HepG2 (cell line): ENCODE measurements at regions not wholly inside any gene's neighbourhood (a gene's known extent, or its start where the extent isn't known, plus 50 kb on each side); places are given as distances from the start of the nearest gene placed in this dataset.

Experiments used
- ATAC-seq: fragments of 200-7000 bp; cut with Tn5 transposase; 3 replicates; pipeline ENCODE4 v1.9.1; 2020; ENCODE audit warnings: mild to moderate bottlenecking, moderate library complexity
- BruUV-seq: library from RNA; stranded (reverse); fragments of 400-500 nt; replicated peaks from 2 replicates; lab custom pipeline; 2021; lab: Mats Ljungman, UMichigan
- CTCF ChIA-PET: fragments of 300-600 bp; formaldehyde crosslinking; extraction: SDS; loops from one replicate; lab custom pipeline; 2021; ENCODE audit warnings: low total read pairs, inconsistent platforms, low intra/inter-chr PET ratio; lab: Yijun Ruan, JAX
- POLR2A ChIA-PET: fragments of 350-600 bp; sonication (Branson Sonifier 250); formaldehyde crosslinking; loops from one replicate; lab custom pipeline; 2020; ENCODE audit warnings: antibody characterized with exemption, inconsistent platforms; lab: Yijun Ruan, JAX
- DNase-seq: peaks from one replicate; pipeline ENCODE4 v3.0.0-alpha.2; 2015; ENCODE audit warnings: low spot score
- FAIRE-seq: peaks from 3 replicates; lab custom pipeline; 2011; peaks lifted over from hg19 to GRCh38; lab: Jason Lieb, UNC
- H2AFZ ChIP-seq: one replicate; pipeline ENCODE4 v1.6.1; 2011; ENCODE audit warnings: low read length, inconsistent platforms
- H3K27ac ChIP-seq: fragments of 300-600 bp; 3 replicates; pipeline ENCODE4 v1.8.0; 2011; ENCODE audit warnings: mixed run types, mild to moderate bottlenecking, mixed read lengths, low read length, inconsistent platforms; ENCODE audit not compliant: insufficient read depth; ENCODE audit errors: extremely low read length
- H3K27me3 ChIP-seq, 2 experiments: fragments of 200-600 bp in 1 of 2; 2 replicates in 1 of 2; 3 replicates in 1 of 2; pipeline versions ENCODE4 v1.6.0 to v1.8.0; 2011; ENCODE audit warnings: low read length in 2 of 2, mild to moderate bottlenecking in 2 of 2, moderate library complexity in 2 of 2, inconsistent platforms in 1 of 2; ENCODE audit not compliant: insufficient read depth in 2 of 2, control insufficient read depth in 1 of 2
- H3K36me3 ChIP-seq, 2 experiments: fragments of 200-600 bp in 1 of 2; replicated peaks in 1 of 2; 2 replicates in 1 of 2; 3 replicates in 1 of 2; pipeline versions ENCODE4 v1.5.1 to v1.8.0; 2011; ENCODE audit warnings: low read length in 2 of 2, inconsistent platforms in 1 of 2; ENCODE audit not compliant: insufficient read depth in 2 of 2, control insufficient read depth in 1 of 2
- H3K4me1 ChIP-seq: 2 replicates; pipeline ENCODE4 v1.5.1; 2012; ENCODE audit warnings: low read length, inconsistent platforms; ENCODE audit not compliant: insufficient read depth
- H3K4me2 ChIP-seq: 2 replicates; pipeline ENCODE4 v1.6.0; 2011; ENCODE audit warnings: low read depth, low read length, inconsistent platforms
- H3K4me3 ChIP-seq, 3 experiments: fragments of 200-600 bp in 1 of 3; sonication (generic), shearing (Covaris generic) in 1 of 3; replicated peaks in 1 of 3; 2 replicates each; pipeline ENCODE4 v1.5.1; 2011 to 2016; ENCODE audit warnings: low read length in 3 of 3, inconsistent platforms in 2 of 3, low read depth in 2 of 3, mild to moderate bottlenecking in 2 of 3, control low read depth in 1 of 3, mixed read lengths in 1 of 3; ENCODE audit not compliant: insufficient read depth in 1 of 3
- H3K79me2 ChIP-seq: one replicate; pipeline ENCODE4 v1.6.1; 2011; ENCODE audit warnings: low read length, inconsistent platforms; ENCODE audit not compliant: insufficient read depth
- H3K9ac ChIP-seq: 2 replicates; pipeline ENCODE4 v1.6.0; 2011; ENCODE audit warnings: mild to moderate bottlenecking, low read depth, low read length, inconsistent platforms; ENCODE audit not compliant: insufficient read depth
- H3K9me3 ChIP-seq: 2 replicates; pipeline ENCODE4 v1.5.1; 2012; ENCODE audit warnings: mild to moderate bottlenecking, low read length
- H4K20me1 ChIP-seq: 2 replicates; pipeline ENCODE4 v1.6.0; 2011; ENCODE audit warnings: inconsistent platforms, mild to moderate bottlenecking, low read length, moderate library complexity; ENCODE audit not compliant: insufficient read depth
- HES4 ChIP-seq: sonication (generic); formaldehyde crosslinking; IDR thresholded peaks from 2 replicates; pipeline ENCODE4 v1.9.0; 2021; ENCODE audit warnings: mild to moderate bottlenecking, missing genetic modification reagents, borderline replicate concordance
- KAT2B ChIP-seq: fragments of 150-350 bp; IDR thresholded peaks from 2 replicates; pipeline ENCODE4 v1.6.1; 2014; ENCODE audit warnings: low read depth, low read length, borderline replicate concordance
- MBD4 ChIP-seq: IDR thresholded peaks from 2 replicates; pipeline ENCODE4 v1.6.1; 2012; ENCODE audit warnings: low read length, inconsistent platforms, borderline replicate concordance
- NR0B2 ChIP-seq: sonication (generic); formaldehyde crosslinking; IDR thresholded peaks from 2 replicates; pipeline ENCODE4 v1.4.0; 2020; ENCODE audit warnings: mild to moderate bottlenecking, missing genetic modification reagents
- TBL1XR1 ChIP-seq: fragments of 150-350 bp; IDR thresholded peaks from 2 replicates; pipeline ENCODE4 v1.6.1; 2014; ENCODE audit warnings: borderline replicate concordance, low read length; ENCODE audit not compliant: partially characterized antibody
- TRAFD1 ChIP-seq: sonication (generic); formaldehyde crosslinking; IDR thresholded peaks from 2 replicates; pipeline ENCODE4 v1.5.1; 2020; ENCODE audit warnings: missing genetic modification reagents, mild to moderate bottlenecking, borderline replicate concordance
- ZNF512 ChIP-seq: sonication (generic); formaldehyde crosslinking; IDR thresholded peaks from 2 replicates; pipeline ENCODE4 v1.4.0; 2020; ENCODE audit warnings: mild to moderate bottlenecking, missing genetic modification reagents
- ZNF674 ChIP-seq: sonication (generic); formaldehyde crosslinking; IDR thresholded peaks from 2 replicates; pipeline ENCODE4 v1.5.0; 2020; ENCODE audit warnings: low read depth, mild to moderate bottlenecking, missing genetic modification reagents
- ZSCAN29 ChIP-seq: sonication (generic); formaldehyde crosslinking; conservative IDR thresholded peaks from 2 replicates; pipeline ENCODE4 v1.4.0; 2020; ENCODE audit warnings: mild to moderate bottlenecking, missing genetic modification reagents
- WGBS: methylation state at CpG from one replicate; pipeline ENCODE4 v1.1.6; 2017; ENCODE audit warnings: low lambda C conversion rate; 5-methylcytosine and 5-hydroxymethylcytosine counted together
- in situ Hi-C: cut with HindIII; loops from 2 replicates; pipeline ENCODE4 v1.10.0; 2017; ENCODE audit warnings: low pct_unique_long_range_greater_than_20kb; ENCODE audit not compliant: extremely low pct_ligation_motif_present
- intact Hi-C: fragments of 100-400 bp; cut with micrococcal nuclease; formaldehyde crosslinking; loops from one replicate; pipeline ENCODE4 v1.10.0; 2022; ENCODE audit not compliant: unreplicated experiment
- TF ChIP-seq, protein P1 (sequence below): sonication (generic); formaldehyde crosslinking; IDR thresholded peaks from 2 replicates; pipeline ENCODE4 v1.8.0; 2023; ENCODE audit warnings: mild to moderate bottlenecking, missing genetic modification reagents
- TF ChIP-seq, protein P2 (sequence below): sonication (generic); formaldehyde crosslinking; IDR thresholded peaks from 2 replicates; pipeline ENCODE4 v1.8.1; 2023; ENCODE audit warnings: mild to moderate bottlenecking, inconsistent platforms, moderate library complexity, missing genetic modification reagents, borderline replicate concordance

DNA sequence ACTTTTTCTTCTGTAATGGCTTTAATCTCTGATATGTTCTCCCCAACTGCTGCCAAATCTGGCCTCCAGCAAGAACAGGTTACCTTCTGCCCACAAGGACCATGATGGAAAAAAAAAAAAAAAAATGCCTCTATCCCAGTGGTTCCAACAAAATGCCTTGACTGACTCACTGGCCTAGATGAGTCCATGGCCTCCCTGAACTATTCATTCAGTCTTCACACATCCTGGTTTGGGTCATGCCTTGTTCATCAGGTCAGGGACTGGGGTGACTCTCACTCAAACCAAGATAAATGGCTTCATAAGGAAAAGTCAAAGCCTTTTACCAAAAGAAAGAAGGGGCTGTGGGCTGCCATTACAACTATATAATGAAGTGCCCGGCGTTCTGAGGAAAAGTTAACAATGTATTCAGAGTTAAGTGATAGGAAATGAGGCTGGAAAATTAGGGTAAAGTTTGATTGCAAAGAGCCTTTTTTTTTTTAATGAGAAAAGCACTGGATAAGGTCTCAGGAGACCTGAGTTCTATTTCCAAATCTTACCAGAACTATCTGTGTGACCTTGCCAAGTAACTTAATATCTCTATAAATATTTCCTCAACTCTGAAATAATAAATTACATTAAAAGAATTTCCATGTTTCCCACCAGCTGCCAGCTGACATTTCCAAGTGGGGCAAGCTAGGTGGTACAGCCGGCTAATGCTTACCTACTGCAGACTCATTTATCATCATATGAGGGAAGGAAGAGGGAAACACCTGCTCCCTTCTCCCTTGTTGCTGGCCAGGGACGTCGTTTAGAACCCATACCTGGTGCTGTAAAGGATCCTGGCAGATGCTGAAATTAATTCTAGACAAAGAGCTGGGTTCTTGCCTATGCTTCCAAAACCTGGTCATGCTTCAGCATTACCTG, 380.0 kb upstream of the MARCKS start (continued):
- no peak for TF ChIP-seq NR0B2 (CRISPR knock-in tag)
- no peak for TF ChIP-seq TBL1XR1
- no peak for TF ChIP-seq MBD4
- no peak for TF ChIP-seq HES4 (CRISPR knock-in tag)
- no peak for TF ChIP-seq KAT2B

DNA sequence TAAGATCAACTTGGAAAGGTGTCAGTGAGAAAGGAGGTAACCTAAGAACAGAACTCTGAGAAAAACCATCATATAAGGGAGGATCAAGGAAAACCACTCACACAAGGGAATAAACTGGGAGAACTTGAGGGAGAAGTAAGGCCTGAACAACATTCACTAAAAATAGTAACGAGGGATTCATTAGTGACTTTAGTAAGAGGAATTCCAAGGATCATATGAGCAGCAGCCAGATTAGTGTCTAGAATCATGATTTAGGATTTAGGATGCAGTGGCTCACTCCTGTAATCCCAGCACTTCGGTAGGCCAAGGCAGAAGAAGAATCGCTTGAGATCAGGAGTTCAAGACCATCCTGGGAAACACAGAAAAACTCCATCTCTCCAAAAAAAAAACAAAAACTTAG, 376.5 kb upstream of the MARCKS start:
- no peak overlapping the region for H3K27ac ChIP-seq
- ChIA-PET CTCF (no interaction called here), POLR2A (no interaction called here)
- H2AFZ ChIP-seq = no peak overlapping the region
- H3K9ac ChIP-seq = no peak overlapping the region
- no peak overlapping the region for H3K4me2 ChIP-seq
- ATAC-seq (no peak), DNase-seq (no peak), FAIRE-seq (no peak)
- intact Hi-C loops = no loop called here
- H3K4me1 ChIP-seq = peaks cover 12% of the 10 kb centered on the region; the same call in 1 of the 2 replicates
- in situ Hi-C loops = no loop called here
- H3K4me3 ChIP-seq = no peak overlapping the region
- H3K36me3 ChIP-seq = no peaks in the 10 kb centered on the region
- H3K27me3 ChIP-seq = no peaks in the 10 kb centered on the region; a peak in 1 of 5 replicates
- no peaks in the 10 kb centered on the region for H3K9me3 ChIP-seq
- BruUV-seq = no TSS peak
- H4K20me1 ChIP-seq = no peaks in the 10 kb centered on the region
- WGBS = 78% methylated on average over 3 of the region's 3 CpGs
- H3K79me2 ChIP-seq = no peaks in the 10 kb centered on the region
- no peak for TF ChIP-seq ZNF674 (CRISPR knock-in tag)
- TF ChIP-seq ZSCAN29 (CRISPR knock-in tag) = no peak
- no peak for TF ChIP-seq ZNF512 (CRISPR knock-in tag)
- TF ChIP-seq, protein P1, sequence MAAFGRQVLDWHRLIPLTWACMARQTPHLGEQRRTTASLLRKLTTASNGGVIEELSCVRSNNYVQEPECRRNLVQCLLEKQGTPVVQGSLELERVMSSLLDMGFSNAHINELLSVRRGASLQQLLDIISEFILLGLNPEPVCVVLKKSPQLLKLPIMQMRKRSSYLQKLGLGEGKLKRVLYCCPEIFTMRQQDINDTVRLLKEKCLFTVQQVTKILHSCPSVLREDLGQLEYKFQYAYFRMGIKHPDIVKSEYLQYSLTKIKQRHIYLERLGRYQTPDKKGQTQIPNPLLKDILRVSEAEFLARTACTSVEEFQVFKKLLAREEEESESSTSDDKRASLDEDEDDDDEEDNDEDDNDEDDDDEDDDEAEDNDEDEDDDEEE (CRISPR knock-in tag) = no peak
- TF ChIP-seq TRAFD1 (CRISPR knock-in tag) = no peak
- TF ChIP-seq, protein P2, sequence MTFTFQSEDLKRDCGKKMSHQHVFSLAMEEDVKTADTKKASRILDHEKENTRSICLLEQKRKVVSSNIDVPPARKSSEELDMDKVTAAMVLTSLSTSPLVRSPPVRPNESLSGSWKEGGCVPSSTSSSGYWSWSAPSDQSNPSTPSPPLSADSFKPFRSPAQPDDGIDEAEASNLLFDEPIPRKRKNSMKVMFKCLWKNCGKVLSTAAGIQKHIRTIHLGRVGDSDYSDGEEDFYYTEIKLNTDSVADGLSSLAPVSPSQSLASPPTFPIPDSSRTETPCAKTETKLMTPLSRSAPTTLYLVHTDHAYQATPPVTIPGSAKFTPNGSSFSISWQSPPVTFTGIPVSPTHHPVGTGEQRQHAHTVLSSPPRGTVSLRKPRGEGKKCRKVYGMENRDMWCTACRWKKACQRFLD = no peak
